ENCODE measurements at regions not wholly inside any gene's neighbourhood (a gene's known extent, or its start where the extent isn't known, plus 50 kb on each side); places are given as distances from the start of the nearest gene placed in this dataset.
"Not testable (repeated sequence)": the region's sequence is repeated elsewhere in the genome, so short reads cannot be mapped to it uniquely, and the experiment has no call there.

GRCh38 chr6:97701801-97702200 is 418.8 kb upstream of the MMS22L start:
- no peak for DNase-seq

- DNase-seq = no peak
These were observed 419.2 kb upstream of the MMS22L start for GRCh38 chr6:97702248-97702647.

- no peak for DNase-seq
These were observed 420.6 kb upstream of the MMS22L start for GRCh38 chr6:97703661-97704060.

- DNase-seq = no peak
These were observed 422.6 kb upstream of the MMS22L start for GRCh38 chr6:97705568-97705967.

- no peak for DNase-seq
These were observed 429.7 kb upstream of the MMS22L start for GRCh38 chr6:97712751-97713150.

- no peak for DNase-seq
These were observed 431.8 kb upstream of the MMS22L start for GRCh38 chr6:97714772-97715171.

- DNase-seq = no peak
These were observed 434.1 kb upstream of the MMS22L start for GRCh38 chr6:97717086-97717485.

GRCh38 chr6:97726378-97726777 is 443.4 kb upstream of the MMS22L start:
- DNase-seq = no peak

GRCh38 chr6:97732045-97732444 is 449.0 kb upstream of the MMS22L start:
- DNase-seq = no peak

GRCh38 chr6:97757575-97757974 is 474.6 kb upstream of the MMS22L start:
- DNase-seq = no peak

- DNase-seq = no peak
These were observed 482.4 kb upstream of the MMS22L start for GRCh38 chr6:97765461-97765860.

GRCh38 chr6:97771372-97771771 is 488.4 kb upstream of the MMS22L start:
- DNase-seq = no peak

- DNase-seq = no peak
These were observed 492.0 kb upstream of the MMS22L start for GRCh38 chr6:97775012-97775411.

- DNase-seq = no peak
These were observed 495.4 kb upstream of the MMS22L start for GRCh38 chr6:97778290-97779038.

- DNase-seq = not testable (repeated sequence)
These were observed 496.2 kb upstream of the MMS22L start for GRCh38 chr6:97779039-97779766.

GRCh38 chr6:97790926-97791590 is 508.0 kb upstream of the MMS22L start:
- DNase-seq = no peak

GRCh38 chr6:97805596-97805995 is 522.6 kb upstream of the MMS22L start:
- DNase-seq = no peak

GRCh38 chr6:97812940-97813339 is 529.9 kb upstream of the MMS22L start:
- no peak for DNase-seq

- DNase-seq = no peak
These were observed 531.0 kb upstream of the MMS22L start for GRCh38 chr6:97813889-97814567.

GRCh38 chr6:97815301-97815812 is 532.3 kb upstream of the MMS22L start:
- DNase-seq = no peak

- no peak for DNase-seq
These were observed 533.5 kb upstream of the MMS22L start for GRCh38 chr6:97816526-97816925.

GRCh38 chr6:97819710-97820109 is 536.7 kb upstream of the MMS22L start:
- no peak for DNase-seq

GRCh38 chr6:97820400-97820799 is 537.4 kb upstream of the MMS22L start:
- DNase-seq = no peak

All from activated CD8-positive, alpha-beta memory T cell treated with anti-CD3 and anti-CD28 coated beads for 24 hours (primary cell).